GM18505 (cell line): ENCODE measurements at regions not wholly inside any gene's neighbourhood (a gene's known extent, or its start where the extent isn't known, plus 50 kb on each side); places are given as distances from the start of the nearest gene placed in this dataset.

Experiments used
- ATAC-seq: cut with Tn5 transposase; IDR thresholded peaks from one replicate; pipeline ENCODE4 v1.9.1; 2021; ENCODE audit not compliant: unreplicated experiment
- POLR2A ChIP-seq: IDR thresholded peaks from 4 replicates; pipeline ENCODE4 v1.6.1; 2011; ENCODE audit warnings: borderline replicate concordance; ENCODE audit not compliant: insufficient read depth, insufficient read length; ENCODE audit errors: extremely low read depth

DNA sequence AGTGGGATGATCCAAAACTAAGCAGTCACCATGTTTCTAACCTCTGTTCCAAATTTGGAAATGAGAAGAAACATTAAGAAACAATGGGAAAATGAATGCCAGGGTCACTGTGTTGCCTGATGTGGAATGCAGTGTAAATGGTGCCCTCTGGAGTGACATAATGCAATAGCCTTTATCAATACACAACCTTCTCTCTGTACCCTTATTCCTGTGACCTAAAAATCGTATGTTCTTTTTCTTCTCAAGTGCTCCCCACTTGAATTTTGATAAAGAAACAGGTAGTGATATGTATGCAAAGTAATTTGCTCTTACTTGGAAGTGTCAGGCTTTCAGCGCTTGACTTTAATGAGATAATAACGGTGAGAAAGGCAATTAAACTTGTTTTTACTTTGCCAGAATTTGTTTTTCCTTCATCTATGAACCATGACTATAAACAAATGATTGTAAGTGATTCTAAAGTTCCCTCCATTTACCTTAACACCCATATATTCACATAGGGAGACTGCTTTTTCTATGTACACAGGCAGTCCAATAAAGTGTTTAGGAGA, 145.8 kb upstream of the THRB start:
- no peak for TF ChIP-seq POLR2A
- ATAC-seq: no peak

GRCh38 chr3:24641628-24642027, 147.0 kb upstream of the THRB start:
- TF ChIP-seq POLR2A: no peak
- no peak for ATAC-seq

DNA sequence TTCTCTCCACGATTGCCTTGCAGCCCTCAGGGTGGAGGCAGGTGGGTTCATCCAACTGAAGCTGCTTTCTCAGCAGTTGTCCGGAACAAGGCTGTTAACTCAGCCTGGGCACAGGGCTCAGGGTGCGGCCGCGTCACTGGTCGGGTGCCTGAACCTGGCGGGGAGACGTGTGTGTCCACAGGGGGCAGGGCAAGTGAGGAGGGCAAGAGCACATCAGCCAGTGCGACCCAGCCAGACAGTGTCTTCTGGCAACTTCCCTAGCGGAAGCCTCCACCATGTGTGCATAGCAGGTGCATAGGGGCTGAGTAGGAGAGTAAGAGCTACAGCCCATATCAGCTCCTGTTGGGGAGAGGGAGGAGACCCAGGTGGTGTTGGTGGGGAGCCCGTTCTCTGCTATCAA, 150.4 kb upstream of the THRB start:
- ATAC-seq: no peak
- no peak for TF ChIP-seq POLR2A

GRCh38 chr3:24646790-24647189, 152.1 kb upstream of the THRB start:
- no peak for ATAC-seq
- no peak for TF ChIP-seq POLR2A

DNA sequence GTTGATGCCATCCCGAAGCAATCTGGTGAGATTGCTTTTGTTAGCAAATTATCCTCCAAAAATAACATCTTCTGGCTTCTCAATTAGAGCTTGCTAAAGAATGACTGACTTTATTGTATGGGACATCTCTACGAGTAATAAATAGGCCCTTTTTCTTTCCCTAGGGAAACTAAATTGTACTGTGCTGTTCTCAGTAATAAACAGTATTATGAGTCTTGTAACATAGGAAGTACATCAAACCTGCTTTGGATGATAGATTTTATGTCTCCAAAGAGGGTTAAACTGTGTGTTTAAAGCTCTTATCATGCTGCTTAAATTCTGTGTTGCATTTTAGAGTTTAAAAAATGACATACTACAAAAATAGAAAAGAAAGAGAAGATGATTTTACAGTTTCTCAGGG, 153.4 kb upstream of the THRB start:
- ATAC-seq: no peak
- TF ChIP-seq POLR2A: no peak

GRCh38 chr3:24650839-24651238, 156.2 kb upstream of the THRB start:
- no peak for ATAC-seq
- no peak for TF ChIP-seq POLR2A

GRCh38 chr3:24657870-24658510, 163.3 kb upstream of the THRB start:
- no peak for ATAC-seq
- TF ChIP-seq POLR2A: no peak

- ATAC-seq: no peak
- TF ChIP-seq POLR2A: no peak
Measured at GRCh38 chr3:24661175-24661584, 166.5 kb upstream of the THRB start.

DNA sequence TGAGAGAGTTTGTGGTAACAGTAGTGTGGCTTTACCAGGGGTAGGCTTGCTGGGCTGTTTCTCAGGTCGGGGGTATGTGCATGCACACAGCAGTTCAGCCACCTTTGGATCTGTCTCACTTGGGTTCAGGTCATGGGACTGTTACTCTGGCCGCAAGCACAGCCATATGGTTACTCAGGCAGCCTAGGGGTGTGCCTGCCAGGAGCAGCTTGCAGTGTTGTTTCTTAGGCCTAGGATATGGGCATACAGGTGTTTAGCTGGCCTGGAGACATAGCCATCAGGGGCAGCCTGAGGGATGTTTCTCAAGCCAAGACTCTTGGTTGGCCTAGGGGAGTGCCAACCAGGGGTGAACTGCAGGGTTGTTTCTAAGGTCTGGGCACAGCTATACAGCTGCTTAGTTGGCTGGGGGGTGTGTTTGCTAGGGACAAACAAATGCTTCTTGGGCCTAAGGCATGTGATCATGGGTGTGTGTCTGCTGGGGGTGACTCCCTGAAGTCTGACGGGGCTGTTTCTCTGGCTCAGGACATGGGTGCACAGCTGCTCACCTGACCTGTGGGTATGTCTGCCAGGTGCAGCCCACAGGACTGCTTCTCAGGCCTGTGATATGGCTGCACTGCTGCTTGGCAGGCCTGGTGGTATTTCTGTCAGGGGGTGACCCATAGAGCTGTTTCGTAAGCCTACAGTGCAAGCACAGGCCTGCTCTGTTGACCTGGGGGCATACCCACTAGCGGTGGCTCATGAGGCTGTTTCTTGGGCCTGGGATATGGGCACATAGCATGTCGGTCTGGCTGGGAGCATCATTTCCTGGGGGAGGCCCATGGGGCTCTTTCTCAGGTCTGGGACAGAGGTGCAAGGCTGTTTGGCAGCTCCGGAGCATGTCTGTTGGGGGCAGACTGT, 168.0 kb upstream of the THRB start:
- ATAC-seq: no peak
- no peak for TF ChIP-seq POLR2A

- TF ChIP-seq POLR2A: no peak
- ATAC-seq: no peak
Measured at GRCh38 chr3:24663406-24663805, 168.8 kb upstream of the THRB start.

DNA sequence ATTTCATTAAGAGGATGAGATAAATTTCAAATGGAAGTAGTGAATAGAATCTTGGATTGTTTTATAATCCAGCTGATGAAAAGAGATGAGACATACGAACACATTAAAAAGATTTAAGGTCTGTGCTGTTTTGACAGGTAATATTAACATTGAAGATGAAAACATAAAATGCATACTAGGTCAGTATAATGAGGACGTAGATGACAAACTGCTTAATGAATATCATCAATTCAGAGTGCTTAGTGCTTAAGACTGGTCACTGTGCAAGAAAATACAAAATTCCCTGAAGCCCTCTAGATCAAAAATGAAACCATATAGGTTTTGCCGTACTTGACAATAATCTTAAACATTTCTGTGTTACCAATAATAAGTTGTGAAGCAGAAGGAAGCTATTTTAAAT, 173.4 kb upstream of the THRB start:
- TF ChIP-seq POLR2A: no peak

DNA sequence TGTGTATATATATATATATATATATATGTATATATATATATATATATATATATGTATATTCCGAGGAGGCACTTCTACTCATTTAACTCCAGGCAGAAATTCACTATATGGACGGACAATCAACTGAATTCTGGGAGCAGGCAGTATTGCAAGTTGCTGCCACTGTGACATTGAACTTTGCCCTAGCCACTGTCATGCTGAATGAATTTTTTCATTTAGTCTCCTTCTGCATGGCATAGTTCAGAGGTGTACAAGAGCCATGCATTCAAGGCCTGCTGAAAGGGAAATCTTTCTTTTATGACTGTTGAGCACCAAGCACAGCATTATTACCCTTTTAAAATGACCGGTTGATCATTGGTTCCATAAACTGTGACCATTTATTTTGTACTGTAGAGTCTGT, 176.2 kb upstream of the THRB start:
- no peak for TF ChIP-seq POLR2A
- ATAC-seq: no peak

More for the DNA sequence above, 173.4 kb upstream of the THRB start:
- no peak for ATAC-seq

DNA sequence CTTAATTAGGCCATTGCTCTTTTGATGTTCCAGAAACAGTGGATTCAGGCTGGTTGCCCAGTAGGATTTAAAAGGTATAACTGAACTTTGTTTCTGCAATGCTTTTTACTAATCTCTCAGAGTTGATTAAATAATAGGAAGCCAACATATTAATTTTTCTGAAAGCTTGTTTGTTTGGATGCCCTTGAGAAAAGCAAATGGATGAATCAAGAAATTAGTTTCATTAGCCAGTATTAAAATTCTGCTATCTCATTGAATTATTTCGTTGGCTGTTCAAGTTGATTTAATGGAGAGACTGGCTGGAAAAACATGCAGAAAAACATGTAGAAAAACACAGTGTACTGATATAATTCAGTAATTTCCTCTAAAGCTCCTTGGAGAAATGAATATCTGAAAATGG, 178.9 kb upstream of the THRB start:
- TF ChIP-seq POLR2A: no peak
- ATAC-seq: no peak

DNA sequence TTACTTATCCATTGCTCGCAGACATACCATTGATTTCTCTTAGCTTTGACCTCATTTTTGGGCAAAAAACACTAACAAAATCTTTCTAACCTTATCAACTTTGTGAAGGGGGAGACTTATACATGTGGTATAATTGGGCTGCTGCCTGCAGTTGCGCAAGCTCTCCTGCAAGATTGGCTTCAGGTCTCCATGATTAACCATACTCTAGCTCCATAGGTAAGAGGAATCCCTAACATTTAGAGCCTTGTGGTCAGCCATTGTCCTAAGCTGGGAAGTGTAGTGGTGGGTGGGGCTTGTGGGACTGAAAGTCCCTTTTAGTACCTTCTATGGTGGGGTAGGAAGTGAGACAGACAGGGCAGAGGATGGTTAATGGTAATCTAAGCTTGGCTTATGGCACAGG, 179.6 kb upstream of the THRB start:
- no peak for TF ChIP-seq POLR2A
- no peak for ATAC-seq
